HepG2 (cell line): ENCODE measurements at regions not wholly inside any gene's neighbourhood (a gene's known extent, or its start where the extent isn't known, plus 50 kb on each side); places are given as distances from the start of the nearest gene placed in this dataset.

Source experiments
- IKZF1 ChIP-seq: fragments of 450-650 bp; IDR thresholded peaks from 2 replicates; pipeline ENCODE4 v1.7.1; 2016
- MAFG ChIP-seq: sonication (generic); formaldehyde crosslinking; IDR thresholded peaks from 2 replicates; pipeline ENCODE4 v1.5.1; 2020; ENCODE audit warnings: mild to moderate bottlenecking, missing genetic modification reagents
- MED8 ChIP-seq: sonication (generic); formaldehyde crosslinking; IDR thresholded peaks from 2 replicates; pipeline ENCODE4 v1.8.1; 2023; ENCODE audit warnings: mild to moderate bottlenecking, missing genetic modification reagents; ENCODE audit not compliant: insufficient replicate concordance
- MIXL1 ChIP-seq: IDR thresholded peaks from 2 replicates; pipeline ENCODE4 v1.6.1; 2016
- RBM39 ChIP-seq: fragments of 200-400 bp; formaldehyde crosslinking; IDR thresholded peaks from one replicate; pipeline ENCODE4 v1.6.1; 2018; ENCODE audit warnings: antibody characterized with exemption, mild to moderate bottlenecking, low read depth, low read length; ENCODE audit not compliant: poor library complexity, severe bottlenecking
- SMAD3 ChIP-seq: sonication (generic); formaldehyde crosslinking; IDR thresholded peaks from 2 replicates; pipeline ENCODE4 v1.4.0; 2020; ENCODE audit warnings: missing genetic modification reagents
- ZC3H4 ChIP-seq: sonication (generic); formaldehyde crosslinking; IDR thresholded peaks from 2 replicates; pipeline ENCODE4 v1.4.0; 2020; ENCODE audit warnings: missing genetic modification reagents, borderline replicate concordance
- ZFP62 ChIP-seq: sonication (generic); formaldehyde crosslinking; IDR thresholded peaks from 2 replicates; pipeline ENCODE4 v1.4.0; 2020; ENCODE audit warnings: missing genetic modification reagents
- ZNF777 ChIP-seq: sonication (generic); formaldehyde crosslinking; IDR thresholded peaks from 2 replicates; pipeline ENCODE4 v1.4.0; 2020; ENCODE audit warnings: missing genetic modification reagents
- ZNF792 ChIP-seq: IDR thresholded peaks from 2 replicates; pipeline ENCODE4 v1.6.1; 2016
- TF ChIP-seq, protein P1 (sequence below): sonication (generic); formaldehyde crosslinking; IDR thresholded peaks from 2 replicates; pipeline ENCODE4 v1.5.1; 2020; ENCODE audit warnings: missing genetic modification reagents, mild to moderate bottlenecking, borderline replicate concordance
- TF ChIP-seq, protein P2 (sequence below): sonication (generic); formaldehyde crosslinking; IDR thresholded peaks from 2 replicates; pipeline ENCODE4 v1.4.0; 2020; ENCODE audit warnings: mild to moderate bottlenecking, missing genetic modification reagents
- TF ChIP-seq, protein P3 (sequence below): sonication (generic); formaldehyde crosslinking; IDR thresholded peaks from 2 replicates; pipeline ENCODE4 v1.4.0; 2020; ENCODE audit warnings: missing genetic modification reagents, borderline replicate concordance
- TF ChIP-seq, protein P4 (sequence below): sonication (generic); formaldehyde crosslinking; IDR thresholded peaks from 2 replicates; pipeline ENCODE4 v1.5.0; 2020; ENCODE audit warnings: missing genetic modification reagents, mild to moderate bottlenecking, borderline replicate concordance
- TF ChIP-seq, protein P5 (sequence below): sonication (generic); formaldehyde crosslinking; IDR thresholded peaks from 2 replicates; pipeline ENCODE4 v1.9.0; 2022; ENCODE audit warnings: low read depth, missing genetic modification reagents

DNA sequence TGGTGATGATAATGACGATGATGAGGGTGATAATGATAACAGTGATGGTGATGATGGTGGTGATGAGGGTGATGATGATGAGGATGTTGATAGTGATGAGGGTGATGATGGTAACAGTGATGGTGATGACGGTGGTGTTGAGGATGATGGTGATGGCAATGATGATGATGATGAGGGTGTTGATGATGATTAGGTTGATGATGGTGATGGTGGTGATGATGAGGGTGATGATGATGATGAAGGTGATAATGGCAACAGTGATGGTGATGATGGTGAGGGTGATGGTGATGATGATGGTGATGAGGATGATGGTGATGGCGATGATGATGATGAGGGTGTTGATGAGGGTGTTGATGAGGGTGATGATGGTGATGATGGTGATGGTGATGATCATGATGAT, 93.8 kb upstream of the ZNF469 start (continued):
- TF ChIP-seq, protein P1, sequence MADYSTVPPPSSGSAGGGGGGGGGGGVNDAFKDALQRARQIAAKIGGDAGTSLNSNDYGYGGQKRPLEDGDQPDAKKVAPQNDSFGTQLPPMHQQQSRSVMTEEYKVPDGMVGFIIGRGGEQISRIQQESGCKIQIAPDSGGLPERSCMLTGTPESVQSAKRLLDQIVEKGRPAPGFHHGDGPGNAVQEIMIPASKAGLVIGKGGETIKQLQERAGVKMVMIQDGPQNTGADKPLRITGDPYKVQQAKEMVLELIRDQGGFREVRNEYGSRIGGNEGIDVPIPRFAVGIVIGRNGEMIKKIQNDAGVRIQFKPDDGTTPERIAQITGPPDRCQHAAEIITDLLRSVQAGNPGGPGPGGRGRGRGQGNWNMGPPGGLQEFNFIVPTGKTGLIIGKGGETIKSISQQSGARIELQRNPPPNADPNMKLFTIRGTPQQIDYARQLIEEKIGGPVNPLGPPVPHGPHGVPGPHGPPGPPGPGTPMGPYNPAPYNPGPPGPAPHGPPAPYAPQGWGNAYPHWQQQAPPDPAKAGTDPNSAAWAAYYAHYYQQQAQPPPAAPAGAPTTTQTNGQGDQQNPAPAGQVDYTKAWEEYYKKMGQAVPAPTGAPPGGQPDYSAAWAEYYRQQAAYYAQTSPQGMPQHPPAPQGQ (CRISPR knock-in tag): no peak
- peak; percentile 74; the same call in 1 of the 2 replicates for TF ChIP-seq IKZF1
- TF ChIP-seq ZNF777 (CRISPR knock-in tag): no peak
- no peak for TF ChIP-seq MAFG (CRISPR knock-in tag)
- TF ChIP-seq, protein P2, sequence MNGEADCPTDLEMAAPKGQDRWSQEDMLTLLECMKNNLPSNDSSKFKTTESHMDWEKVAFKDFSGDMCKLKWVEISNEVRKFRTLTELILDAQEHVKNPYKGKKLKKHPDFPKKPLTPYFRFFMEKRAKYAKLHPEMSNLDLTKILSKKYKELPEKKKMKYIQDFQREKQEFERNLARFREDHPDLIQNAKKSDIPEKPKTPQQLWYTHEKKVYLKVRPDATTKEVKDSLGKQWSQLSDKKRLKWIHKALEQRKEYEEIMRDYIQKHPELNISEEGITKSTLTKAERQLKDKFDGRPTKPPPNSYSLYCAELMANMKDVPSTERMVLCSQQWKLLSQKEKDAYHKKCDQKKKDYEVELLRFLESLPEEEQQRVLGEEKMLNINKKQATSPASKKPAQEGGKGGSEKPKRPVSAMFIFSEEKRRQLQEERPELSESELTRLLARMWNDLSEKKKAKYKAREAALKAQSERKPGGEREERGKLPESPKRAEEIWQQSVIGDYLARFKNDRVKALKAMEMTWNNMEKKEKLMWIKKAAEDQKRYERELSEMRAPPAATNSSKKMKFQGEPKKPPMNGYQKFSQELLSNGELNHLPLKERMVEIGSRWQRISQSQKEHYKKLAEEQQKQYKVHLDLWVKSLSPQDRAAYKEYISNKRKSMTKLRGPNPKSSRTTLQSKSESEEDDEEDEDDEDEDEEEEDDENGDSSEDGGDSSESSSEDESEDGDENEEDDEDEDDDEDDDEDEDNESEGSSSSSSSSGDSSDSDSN: no peak
- TF ChIP-seq ZC3H4 (CRISPR knock-in tag): no peak
- no peak for TF ChIP-seq MED8 (CRISPR knock-in tag)
- TF ChIP-seq, protein P3, sequence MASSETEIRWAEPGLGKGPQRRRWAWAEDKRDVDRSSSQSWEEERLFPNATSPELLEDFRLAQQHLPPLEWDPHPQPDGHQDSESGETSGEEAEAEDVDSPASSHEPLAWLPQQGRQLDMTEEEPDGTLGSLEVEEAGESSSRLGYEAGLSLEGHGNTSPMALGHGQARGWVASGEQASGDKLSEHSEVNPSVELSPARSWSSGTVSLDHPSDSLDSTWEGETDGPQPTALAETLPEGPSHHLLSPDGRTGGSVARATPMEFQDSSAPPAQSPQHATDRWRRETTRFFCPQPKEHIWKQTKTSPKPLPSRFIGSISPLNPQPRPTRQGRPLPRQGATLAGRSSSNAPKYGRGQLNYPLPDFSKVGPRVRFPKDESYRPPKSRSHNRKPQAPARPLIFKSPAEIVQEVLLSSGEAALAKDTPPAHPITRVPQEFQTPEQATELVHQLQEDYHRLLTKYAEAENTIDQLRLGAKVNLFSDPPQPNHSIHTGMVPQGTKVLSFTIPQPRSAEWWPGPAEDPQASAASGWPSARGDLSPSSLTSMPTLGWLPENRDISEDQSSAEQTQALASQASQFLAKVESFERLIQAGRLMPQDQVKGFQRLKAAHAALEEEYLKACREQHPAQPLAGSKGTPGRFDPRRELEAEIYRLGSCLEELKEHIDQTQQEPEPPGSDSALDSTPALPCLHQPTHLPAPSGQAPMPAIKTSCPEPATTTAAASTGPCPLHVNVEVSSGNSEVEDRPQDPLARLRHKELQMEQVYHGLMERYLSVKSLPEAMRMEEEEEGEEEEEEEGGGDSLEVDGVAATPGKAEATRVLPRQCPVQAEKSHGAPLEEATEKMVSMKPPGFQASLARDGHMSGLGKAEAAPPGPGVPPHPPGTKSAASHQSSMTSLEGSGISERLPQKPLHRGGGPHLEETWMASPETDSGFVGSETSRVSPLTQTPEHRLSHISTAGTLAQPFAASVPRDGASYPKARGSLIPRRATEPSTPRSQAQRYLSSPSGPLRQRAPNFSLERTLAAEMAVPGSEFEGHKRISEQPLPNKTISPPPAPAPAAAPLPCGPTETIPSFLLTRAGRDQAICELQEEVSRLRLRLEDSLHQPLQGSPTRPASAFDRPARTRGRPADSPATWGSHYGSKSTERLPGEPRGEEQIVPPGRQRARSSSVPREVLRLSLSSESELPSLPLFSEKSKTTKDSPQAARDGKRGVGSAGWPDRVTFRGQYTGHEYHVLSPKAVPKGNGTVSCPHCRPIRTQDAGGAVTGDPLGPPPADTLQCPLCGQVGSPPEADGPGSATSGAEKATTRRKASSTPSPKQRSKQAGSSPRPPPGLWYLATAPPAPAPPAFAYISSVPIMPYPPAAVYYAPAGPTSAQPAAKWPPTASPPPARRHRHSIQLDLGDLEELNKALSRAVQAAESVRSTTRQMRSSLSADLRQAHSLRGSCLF: no peak
- TF ChIP-seq SMAD3: no peak
- no peak for TF ChIP-seq ZNF792
- TF ChIP-seq MIXL1 (CRISPR knock-in tag): no peak
- no peak for TF ChIP-seq RBM39
- TF ChIP-seq, protein P4, sequence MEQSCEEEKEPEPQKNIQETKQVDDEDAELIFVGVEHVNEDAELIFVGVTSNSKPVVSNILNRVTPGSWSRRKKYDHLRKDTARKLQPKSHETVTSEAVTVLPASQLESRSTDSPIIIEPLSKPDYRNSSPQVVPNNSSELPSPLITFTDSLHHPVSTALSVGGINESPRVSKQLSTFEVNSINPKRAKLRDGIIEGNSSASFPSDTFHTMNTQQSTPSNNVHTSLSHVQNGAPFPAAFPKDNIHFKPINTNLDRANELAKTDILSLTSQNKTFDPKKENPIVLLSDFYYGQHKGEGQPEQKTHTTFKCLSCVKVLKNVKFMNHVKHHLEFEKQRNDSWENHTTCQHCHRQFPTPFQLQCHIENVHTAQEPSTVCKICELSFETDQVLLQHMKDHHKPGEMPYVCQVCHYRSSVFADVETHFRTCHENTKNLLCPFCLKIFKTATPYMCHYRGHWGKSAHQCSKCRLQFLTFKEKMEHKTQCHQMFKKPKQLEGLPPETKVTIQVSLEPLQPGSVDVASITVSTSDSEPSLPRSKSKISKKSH (CRISPR knock-in tag): no peak
- TF ChIP-seq, protein P5, sequence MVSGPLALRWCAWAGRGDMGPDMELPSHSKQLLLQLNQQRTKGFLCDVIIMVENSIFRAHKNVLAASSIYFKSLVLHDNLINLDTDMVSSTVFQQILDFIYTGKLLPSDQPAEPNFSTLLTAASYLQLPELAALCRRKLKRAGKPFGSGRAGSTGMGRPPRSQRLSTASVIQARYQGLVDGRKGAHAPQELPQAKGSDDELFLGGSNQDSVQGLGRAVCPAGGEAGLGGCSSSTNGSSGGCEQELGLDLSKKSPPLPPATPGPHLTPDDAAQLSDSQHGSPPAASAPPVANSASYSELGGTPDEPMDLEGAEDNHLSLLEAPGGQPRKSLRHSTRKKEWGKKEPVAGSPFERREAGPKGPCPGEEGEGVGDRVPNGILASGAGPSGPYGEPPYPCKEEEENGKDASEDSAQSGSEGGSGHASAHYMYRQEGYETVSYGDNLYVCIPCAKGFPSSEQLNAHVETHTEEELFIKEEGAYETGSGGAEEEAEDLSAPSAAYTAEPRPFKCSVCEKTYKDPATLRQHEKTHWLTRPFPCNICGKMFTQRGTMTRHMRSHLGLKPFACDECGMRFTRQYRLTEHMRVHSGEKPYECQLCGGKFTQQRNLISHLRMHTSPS (CRISPR knock-in tag): no peak
- no peak for TF ChIP-seq ZFP62 (CRISPR knock-in tag)
